Activated naive CD8-positive, alpha-beta T cell treated with anti-CD3 and anti-CD28 coated beads, Interleukin-2, amount 50 U/mL, for 16 hours (primary cell): ENCODE measurements at regions not wholly inside any gene's neighbourhood (a gene's known extent, or its start where the extent isn't known, plus 50 kb on each side); places are given as distances from the start of the nearest gene placed in this dataset.
"Not testable (repeated sequence)": the region's sequence is repeated elsewhere in the genome, so short reads cannot be mapped to it uniquely, and the experiment has no call there.

Experiments
- DNase-seq: peaks from one replicate; pipeline ENCODE4 v3.0.0-alpha.2; 2020; ENCODE audit warnings: low read depth, low spot score

DNA sequence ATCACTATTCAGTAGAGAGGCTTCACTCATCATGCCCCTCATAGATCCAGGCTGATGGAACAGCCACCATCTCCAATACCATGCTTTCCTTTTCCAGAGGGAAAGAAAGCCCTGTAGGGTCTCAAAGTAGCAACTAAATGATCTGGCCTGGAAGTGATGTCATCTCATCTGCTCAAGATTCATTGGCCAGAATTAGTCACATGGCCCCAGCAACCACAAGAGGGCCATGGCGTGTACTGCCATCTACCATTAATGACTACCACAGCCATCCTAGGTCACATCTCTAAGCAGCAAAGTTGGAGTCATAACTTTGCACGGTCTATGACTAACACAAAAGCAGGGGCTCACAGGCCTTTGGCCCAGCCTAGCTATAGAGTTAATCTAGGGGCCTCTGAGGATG is 194.8 kb downstream of the KIT start:
- DNase-seq = no peak

DNA sequence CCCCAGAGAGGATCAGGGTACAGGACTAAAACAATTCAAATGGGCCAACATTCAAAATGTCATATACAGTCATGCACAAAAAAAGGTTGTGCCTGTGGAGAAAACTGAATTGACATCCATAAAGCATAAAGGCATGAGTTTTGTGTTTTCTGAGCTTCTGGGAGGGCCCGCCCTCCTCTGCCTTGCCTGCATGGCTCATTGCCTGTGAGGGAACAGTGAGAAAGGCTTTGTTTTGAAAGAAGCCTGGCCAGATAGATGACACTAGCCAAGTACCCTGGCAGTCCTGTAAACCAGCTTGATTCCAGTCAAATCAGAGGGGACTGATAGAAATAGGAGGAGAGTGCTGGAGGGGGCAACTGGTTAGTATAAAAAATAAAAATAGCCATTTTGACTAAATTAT is 194.3 kb downstream of the KIT start:
- DNase-seq = no peak

GRCh38 chr4:54844911-54845310 is 187.2 kb downstream of the KIT start:
- DNase-seq = no peak

GRCh38 chr4:54843946-54844345 is 186.2 kb downstream of the KIT start:
- no peak for DNase-seq

DNA sequence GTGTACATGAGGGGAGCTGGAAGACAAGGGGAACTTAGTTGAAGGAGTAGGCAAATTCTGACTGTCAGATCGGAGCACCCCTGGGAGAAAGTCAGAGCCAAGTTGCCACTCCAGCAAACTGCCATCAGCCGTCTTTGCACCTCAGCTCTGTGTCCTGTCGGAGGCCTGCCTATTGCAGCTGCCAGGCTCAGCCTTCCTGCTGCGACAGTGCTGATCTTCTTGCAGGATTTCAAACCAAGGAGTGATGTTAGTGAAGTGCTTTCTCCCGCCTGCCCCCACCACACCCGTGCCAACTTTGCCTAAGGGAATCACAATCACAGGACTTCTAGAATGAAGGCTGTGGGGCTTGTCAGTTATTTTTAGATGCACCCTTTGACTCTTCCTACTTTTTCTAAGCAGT is 185.3 kb downstream of the KIT start:
- DNase-seq = no peak

DNA sequence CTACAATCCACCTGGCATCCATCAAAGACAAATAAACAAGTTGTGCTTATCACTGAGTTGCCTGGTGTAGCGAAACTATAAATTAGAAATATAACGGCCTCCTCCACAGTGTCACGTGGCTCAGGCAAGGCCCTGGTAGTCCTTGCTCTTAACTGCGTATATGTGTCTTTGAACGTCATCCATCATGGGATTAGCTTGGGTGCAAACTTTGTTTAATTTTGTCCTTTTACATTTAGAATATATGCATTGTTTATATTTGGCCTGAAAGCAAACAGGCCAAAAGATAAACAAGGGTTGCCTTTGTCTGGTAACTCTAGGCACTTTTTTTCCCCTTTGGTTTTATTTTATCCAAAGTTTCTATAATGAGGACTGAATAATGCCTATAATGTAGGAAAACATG is 184.9 kb downstream of the KIT start:
- DNase-seq = no peak

GRCh38 chr4:54842226-54842625 is 184.5 kb downstream of the KIT start:
- no peak for DNase-seq

GRCh38 chr4:54840992-54841768 is 183.4 kb downstream of the KIT start:
- DNase-seq = no peak

- no peak for DNase-seq
Observed at GRCh38 chr4:54840430-54840829, 182.7 kb downstream of the KIT start.

DNA sequence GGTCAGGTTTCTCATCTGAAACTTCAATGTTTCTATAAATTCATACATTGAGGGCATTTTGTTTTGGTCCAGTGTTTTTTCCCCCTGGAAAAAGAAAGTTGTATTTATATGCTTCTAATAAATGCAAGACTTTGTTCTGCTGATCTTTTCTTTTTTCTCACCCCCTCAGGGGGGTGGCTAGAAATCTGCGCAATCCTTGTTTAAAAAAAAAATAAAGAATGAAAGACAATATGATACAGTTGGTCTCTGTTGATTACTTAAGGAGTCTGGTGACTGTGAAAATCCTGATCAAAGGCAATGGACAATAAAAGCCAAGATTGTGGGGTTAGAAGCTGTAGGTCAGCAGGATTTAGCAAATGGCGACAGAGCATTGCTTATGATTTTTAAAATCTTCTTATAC is 180.5 kb downstream of the KIT start:
- no peak for DNase-seq

DNA sequence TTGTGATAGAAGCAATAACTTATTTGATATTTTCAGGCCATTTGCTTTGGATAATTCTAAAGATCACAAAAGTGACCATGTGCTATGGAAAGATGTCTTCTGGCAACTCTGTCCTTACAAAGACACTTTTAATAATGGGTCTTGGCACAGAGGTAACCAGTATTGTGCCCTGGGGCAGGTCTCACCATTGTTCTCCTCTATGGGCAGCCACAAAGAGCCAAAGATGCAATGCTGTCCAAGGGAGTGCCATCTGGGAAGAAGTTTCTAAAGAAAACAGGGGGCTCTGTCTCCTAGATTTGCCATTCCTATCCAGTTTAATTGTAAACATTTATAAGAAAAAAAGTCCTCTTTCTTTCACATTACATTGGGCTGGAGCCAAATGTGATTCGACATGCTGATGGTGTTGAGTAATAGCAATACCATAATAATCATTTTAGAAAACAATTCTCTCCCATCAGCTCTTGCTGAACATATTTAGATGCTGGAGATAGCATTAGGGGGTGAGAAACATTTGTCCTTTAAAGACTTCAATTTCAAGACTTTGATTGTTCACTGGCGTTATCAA is 179.9 kb downstream of the KIT start:
- no peak for DNase-seq

GRCh38 chr4:54828361-54828760 is 170.6 kb downstream of the KIT start:
- not testable (repeated sequence) for DNase-seq

GRCh38 chr4:54823616-54824015 is 165.9 kb downstream of the KIT start:
- DNase-seq = no peak

DNA sequence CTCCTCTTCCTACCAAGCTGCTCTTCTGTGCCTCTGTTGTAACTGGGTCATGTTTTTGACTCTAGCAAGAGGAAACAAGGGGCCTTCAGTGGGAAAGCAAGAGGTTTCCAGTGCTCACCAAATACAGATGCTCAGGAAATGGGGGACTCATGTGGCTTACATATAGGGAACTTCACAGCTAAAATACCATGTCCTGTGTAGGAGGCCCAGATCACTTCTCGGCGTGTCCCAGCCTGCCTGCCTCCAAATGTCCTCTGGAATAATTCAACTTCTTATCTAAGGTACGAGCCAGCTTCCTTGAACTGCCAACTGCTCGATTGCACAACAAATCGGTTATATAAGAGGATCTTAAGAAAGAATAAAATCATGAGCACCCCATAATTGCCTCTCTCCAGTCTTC is 161.3 kb downstream of the KIT start:
- DNase-seq = no peak

DNA sequence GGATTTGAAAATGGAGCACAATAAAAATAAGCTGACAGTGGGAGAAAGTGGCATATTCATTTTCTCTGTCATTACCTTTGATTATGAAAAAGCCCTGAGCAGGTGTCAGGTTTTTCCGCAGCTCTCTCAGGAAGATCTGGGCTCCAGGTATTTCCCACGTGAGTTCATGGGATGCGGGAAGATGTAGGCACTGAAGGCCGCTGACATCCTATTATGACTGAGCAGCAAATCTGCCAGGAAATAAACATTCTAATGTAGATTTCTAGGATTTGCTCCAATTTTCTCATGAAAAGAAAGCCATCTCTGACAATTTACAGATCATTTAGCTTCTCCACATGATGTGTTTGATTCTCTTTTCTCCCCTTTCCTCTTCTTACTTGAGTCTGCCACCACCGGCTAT is 160.7 kb downstream of the KIT start:
- no peak for DNase-seq

GRCh38 chr4:54813674-54814073 is 155.9 kb downstream of the KIT start:
- no peak for DNase-seq

DNA sequence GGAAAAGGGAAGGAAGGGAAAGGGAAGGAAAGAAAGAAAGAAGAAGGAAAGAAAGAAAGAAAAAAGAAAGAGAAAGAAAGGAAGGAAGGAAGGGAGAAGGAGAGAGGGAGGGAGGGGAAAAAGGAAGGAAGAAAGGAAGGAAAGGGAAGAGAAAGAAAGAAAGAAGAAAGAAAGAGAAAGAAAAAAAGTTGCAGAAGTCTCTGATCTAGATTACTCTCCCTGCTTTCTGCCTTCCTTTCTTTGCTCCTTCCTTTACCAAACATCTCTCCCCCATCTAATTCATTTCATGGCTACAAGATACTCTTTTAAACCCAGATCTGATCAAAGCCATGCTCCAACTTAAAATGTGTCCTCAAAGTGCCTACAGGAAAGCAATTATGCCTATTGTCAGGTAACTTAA is 148.6 kb downstream of the KIT start:
- no peak for DNase-seq

- DNase-seq = no peak
Observed at GRCh38 chr4:54802336-54802735, 144.6 kb downstream of the KIT start.

DNA sequence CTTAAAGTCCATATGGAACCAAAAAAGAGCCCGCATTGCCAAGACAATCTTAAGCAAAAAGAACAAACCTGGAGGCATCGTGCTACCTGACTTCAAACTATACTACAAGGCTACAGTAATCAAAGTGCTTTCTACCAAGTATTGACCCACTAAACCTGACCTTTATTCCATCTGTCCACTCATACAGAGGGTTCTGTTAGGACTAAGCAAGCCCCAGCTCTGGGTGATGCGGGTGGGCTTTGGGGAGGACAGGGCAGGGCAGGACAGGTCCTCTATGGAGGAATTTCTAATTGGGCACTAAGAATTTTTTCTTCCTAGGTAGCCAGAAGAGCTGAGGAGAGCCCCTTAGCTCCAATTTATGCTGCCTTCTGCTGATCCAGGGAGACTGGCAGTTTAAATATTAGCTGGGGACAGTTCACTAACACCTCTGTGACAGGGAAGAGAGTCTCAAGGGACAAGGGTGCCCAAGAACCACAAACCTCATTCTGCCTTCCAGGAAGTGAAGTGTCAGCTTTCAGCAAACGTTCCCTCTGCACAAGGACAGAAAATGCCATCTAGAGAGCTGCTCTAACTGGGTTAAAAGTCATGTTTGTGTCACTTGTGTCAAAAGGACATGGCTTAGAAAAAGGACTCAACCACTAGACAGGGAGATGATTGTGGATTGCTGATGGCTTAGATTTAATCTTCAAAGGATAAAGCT is 143.2 kb downstream of the KIT start:
- no peak for DNase-seq

- DNase-seq = no peak
Observed at GRCh38 chr4:54794579-54794978, 136.8 kb downstream of the KIT start.

DNA sequence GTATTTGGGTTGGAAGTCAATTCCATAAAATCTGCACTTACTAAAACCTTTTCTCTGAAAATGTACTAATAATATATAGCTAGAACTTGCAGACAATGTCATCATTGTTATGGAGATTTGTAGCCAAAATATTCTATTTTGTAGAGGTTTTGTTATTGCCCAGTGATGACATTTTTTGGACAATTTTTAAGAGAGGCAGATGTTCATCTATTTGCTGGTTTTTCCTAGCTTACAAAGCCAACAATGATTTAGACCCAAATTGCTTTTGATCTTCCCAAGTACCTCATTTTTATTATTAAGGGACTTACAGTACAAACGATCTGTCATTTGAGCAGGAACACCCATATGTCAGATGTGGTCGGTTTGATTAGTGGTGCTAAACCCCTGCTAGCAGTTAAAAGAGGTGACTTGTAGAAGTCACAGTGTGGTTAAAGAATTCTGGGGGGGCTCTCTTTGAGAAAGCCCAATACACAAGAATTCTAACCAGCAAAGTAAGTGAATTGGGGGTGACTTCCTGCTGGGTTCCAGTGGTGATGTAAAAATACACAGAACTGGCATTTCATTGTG is 136.2 kb downstream of the KIT start:
- no peak for DNase-seq
